Ectodermal cell (in vitro differentiated cells): ENCODE measurements at regions not wholly inside any gene's neighbourhood (a gene's known extent, or its start where the extent isn't known, plus 50 kb on each side); places are given as distances from the start of the nearest gene placed in this dataset.

Source experiments
- H3K27ac ChIP-seq: 2 replicates; pipeline ENCODE4 v1.7.0; 2013; ENCODE audit warnings: mild to moderate bottlenecking, low read depth, low read length; ENCODE audit not compliant: insufficient read depth, poor library complexity, severe bottlenecking
- H3K27me3 ChIP-seq: 2 replicates; pipeline ENCODE4 v1.7.0; 2013; ENCODE audit warnings: mild to moderate bottlenecking, low read length; ENCODE audit not compliant: insufficient read depth, control insufficient read depth, poor library complexity, severe bottlenecking
- H3K36me3 ChIP-seq: one replicate; pipeline ENCODE4 v1.7.0; 2013; ENCODE audit warnings: low read length; ENCODE audit not compliant: control insufficient read depth, insufficient read depth
- H3K4me1 ChIP-seq: one replicate; pipeline ENCODE4 v1.7.0; 2013; ENCODE audit warnings: low read length; ENCODE audit not compliant: control insufficient read depth, insufficient read depth
- H3K4me3 ChIP-seq: 2 replicates; pipeline ENCODE4 v1.7.0; 2013; ENCODE audit warnings: low read depth, low read length, control low read depth; ENCODE audit not compliant: insufficient read depth
- H3K9me3 ChIP-seq: 2 replicates; pipeline ENCODE4 v1.7.0; 2013; ENCODE audit warnings: mild to moderate bottlenecking, low read length, moderate library complexity; ENCODE audit not compliant: control insufficient read depth
- WGBS, 2 experiments: methylation state at CpG; one replicate each; pipeline ENCODE4 v1.1.7; 2013; ENCODE audit warnings: missing lambda C conversion rate in 2 of 2; 5-methylcytosine and 5-hydroxymethylcytosine counted together

GRCh38 chr22:48680601-48681000 lies 1147.1 kb downstream of the BRD1 start:
- Histone ChIP-seq H3K4me3 (no peak overlapping the region), H3K36me3 (no peaks in the 10 kb centered on the region), H3K27ac (no peak overlapping the region), H3K4me1 (no peaks in the 10 kb centered on the region), H3K9me3 (no peaks in the 10 kb centered on the region), H3K27me3 (no peaks in the 10 kb centered on the region)
- 79 to 81% methylated on average over 11 of the region's 11 CpGs for WGBS, 2 experiments

DNA sequence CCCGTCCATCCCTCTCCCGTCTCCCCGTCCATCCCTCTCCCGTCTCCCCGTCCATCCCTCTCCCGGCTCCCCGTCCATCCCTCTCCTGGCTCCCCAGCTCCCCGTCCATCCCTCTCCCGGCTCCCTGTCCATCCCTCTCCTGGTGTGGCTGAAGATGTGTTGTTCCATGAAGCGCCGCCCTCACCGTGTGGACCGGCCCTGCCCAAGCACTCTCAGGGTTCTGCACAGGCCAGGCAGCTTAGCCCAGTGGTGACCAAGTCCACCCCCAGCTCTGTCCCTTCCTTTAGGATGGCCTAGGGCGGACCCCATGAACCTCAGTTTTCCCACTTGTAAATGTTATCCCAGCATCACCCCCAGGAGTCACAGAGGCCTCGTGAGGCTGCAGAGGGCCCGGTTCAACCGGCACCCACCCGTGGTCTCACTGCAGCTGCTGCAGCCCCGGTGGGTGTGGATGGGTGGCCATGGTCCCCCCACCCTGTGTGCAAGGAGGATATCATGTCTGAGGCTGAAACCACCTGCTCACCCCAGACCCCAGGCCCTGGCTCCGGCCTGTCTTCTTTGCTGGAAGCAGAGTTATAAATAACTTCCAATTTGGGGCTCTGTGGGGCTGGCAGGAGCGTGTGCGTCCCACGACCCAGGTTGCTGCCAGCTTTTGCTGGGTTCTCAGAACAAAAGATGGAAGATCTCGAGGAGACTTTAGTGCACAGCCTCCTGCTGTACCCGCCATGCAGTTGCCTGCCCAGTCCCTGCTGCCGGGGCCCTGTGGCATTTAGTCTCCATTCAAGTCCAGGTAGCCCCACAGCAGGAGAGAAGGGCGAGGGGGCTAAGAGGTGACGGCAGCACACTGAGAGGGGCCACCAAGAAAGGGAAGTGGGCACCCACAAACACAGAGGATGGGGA lies 1147.8 kb downstream of the BRD1 start:
- Histone ChIP-seq H3K27ac (no peak overlapping the region), H3K27me3 (no peaks in the 10 kb centered on the region), H3K36me3 (no peaks in the 10 kb centered on the region), H3K9me3 (no peaks in the 10 kb centered on the region), H3K4me1 (no peaks in the 10 kb centered on the region), H3K4me3 (no peak overlapping the region)
- 84 to 85% methylated on average over 28 of the region's 28 CpGs for WGBS, 2 experiments

DNA sequence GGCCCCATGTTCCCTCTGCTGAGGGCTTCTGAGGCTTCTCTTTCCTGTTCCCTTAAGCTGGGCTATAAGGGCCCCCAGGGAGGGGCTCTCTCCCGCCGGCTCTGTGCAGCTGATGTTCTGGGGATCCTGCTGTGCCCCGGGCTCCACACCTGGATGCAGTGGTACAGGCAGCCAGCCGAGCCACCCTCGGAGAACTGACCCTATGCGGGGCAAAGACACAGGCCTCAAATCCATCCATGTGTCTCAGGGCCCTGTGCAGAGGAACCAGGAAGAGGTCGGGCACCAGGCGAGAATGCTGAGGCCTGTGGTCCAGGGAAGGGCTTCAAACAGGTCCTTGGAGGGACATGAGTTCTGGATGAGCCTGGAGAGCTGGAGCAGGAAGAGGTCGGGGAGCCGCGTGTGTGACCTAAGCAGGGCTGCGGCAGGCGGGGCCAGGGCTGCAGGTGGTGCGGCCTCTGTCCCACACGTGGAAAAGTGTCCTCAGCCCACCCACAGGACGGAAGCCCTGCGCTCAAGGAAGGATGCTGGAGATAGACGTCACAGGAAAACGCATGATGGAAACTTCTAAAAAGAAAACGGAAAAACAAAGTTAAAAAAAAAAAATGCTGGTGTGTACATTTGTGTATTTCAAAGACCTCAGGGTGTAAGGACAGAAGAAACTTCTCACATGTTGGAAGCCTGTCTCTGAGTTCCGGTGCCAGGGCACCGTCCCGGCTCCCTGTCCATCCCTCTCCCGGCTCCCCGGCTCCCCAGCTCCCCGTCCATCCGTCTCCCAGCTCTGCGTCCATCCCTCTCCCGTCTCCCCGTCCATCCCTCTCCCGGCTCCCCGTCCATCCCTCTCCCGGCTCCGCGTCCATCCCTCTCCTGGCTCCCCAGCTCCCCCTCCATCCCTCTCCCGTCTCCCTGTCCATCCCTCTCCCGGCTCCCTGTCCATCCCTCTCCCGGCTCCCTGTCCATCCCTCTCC lies 1149.2 kb downstream of the BRD1 start:
- no peaks in the 10 kb centered on the region for H3K27me3 ChIP-seq
- no peaks in the 10 kb centered on the region for H3K4me1 ChIP-seq
- H3K9me3 ChIP-seq, result no peaks in the 10 kb centered on the region
- H3K36me3 ChIP-seq, result no peaks in the 10 kb centered on the region
- 86 to 87% methylated on average over 38 of the region's 38 CpGs for WGBS, 2 experiments
- no peak overlapping the region for H3K27ac ChIP-seq
- no peak overlapping the region for H3K4me3 ChIP-seq

- WGBS, 2 experiments, result 95 to 96% methylated on average over 7 of the region's 7 CpGs
- Histone ChIP-seq H3K36me3 (no peaks in the 10 kb centered on the region), H3K27ac (no peak overlapping the region), H3K9me3 (no peaks in the 10 kb centered on the region), H3K4me3 (no peak overlapping the region), H3K27me3 (no peaks in the 10 kb centered on the region), H3K4me1 (no peaks in the 10 kb centered on the region)
Measured at GRCh38 chr22:48677621-48678020, 1150.1 kb downstream of the BRD1 start.

GRCh38 chr22:48677168-48677520 lies 1150.5 kb downstream of the BRD1 start:
- no peaks in the 10 kb centered on the region for H3K36me3 ChIP-seq
- no peaks in the 10 kb centered on the region for H3K4me1 ChIP-seq
- WGBS, 2 experiments, result 94% methylated on average over 17 of the region's 17 CpGs
- H3K27ac ChIP-seq, result no peak overlapping the region
- H3K4me3 ChIP-seq, result no peak overlapping the region
- no peaks in the 10 kb centered on the region for H3K27me3 ChIP-seq
- no peaks in the 10 kb centered on the region for H3K9me3 ChIP-seq

GRCh38 chr22:48676266-48677167 lies 1151.2 kb downstream of the BRD1 start:
- H3K27me3 ChIP-seq, result no peaks in the 10 kb centered on the region
- H3K36me3 ChIP-seq, result no peaks in the 10 kb centered on the region
- no peak overlapping the region for H3K27ac ChIP-seq
- H3K9me3 ChIP-seq, result no peaks in the 10 kb centered on the region
- WGBS, 2 experiments, result 92 to 94% methylated on average over 15 of the region's 15 CpGs
- H3K4me3 ChIP-seq, result no peak overlapping the region
- no peaks in the 10 kb centered on the region for H3K4me1 ChIP-seq

- Histone ChIP-seq H3K27me3 (no peaks in the 10 kb centered on the region), H3K4me1 (no peaks in the 10 kb centered on the region), H3K27ac (no peak overlapping the region), H3K36me3 (no peaks in the 10 kb centered on the region), H3K9me3 (no peaks in the 10 kb centered on the region), H3K4me3 (no peak overlapping the region)
- 97% methylated on average over 4 of the region's 4 CpGs for whole genome bisulfite sequencing, 2 experiments
Measured at GRCh38 chr22:48675830-48676145, 1151.9 kb downstream of the BRD1 start.

GRCh38 chr22:48675141-48675829 lies 1152.4 kb downstream of the BRD1 start:
- H3K4me3 ChIP-seq, result no peak overlapping the region
- H3K27me3 ChIP-seq, result no peaks in the 10 kb centered on the region
- H3K36me3 ChIP-seq, result no peaks in the 10 kb centered on the region
- WGBS, 2 experiments, result 92 to 93% methylated on average over 15 of the region's 15 CpGs
- H3K27ac ChIP-seq, result no peak overlapping the region
- H3K9me3 ChIP-seq, result no peaks in the 10 kb centered on the region
- H3K4me1 ChIP-seq, result no peaks in the 10 kb centered on the region

DNA sequence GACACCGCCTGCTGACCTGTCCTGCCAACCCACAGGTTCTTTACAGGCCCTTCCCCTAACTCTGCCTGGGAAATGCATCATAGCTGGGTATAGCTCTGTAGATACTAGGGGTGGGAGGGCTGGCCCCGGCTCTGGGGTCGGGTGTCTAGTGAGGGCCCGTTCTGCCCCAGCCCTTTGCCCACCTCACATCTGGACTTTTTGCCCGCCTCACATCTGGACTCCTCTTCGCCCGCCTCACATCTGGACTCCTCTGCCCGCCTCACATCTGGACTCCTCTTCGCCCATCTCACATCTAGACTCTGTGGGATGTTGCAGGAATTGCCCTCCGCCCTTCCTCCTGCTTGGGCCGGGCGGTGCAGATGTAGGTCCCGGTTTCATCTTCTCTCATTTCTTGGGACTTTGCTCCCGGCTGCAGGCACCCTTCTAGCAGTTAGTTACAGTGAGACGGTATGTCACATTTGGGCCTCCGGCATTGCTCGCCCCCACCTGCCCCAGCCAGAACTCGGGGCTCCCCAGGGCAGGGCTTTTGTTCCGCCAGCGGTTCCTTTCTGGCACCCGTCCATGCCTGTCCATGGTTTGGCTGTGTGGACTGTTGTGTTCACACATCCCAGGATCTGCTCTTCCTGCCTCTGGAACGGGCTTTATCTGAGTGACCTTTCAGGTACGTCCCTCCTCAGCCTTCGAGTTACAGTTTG lies 1153.7 kb downstream of the BRD1 start:
- H3K27me3 ChIP-seq, result no peaks in the 10 kb centered on the region
- H3K4me1 ChIP-seq, result no peaks in the 10 kb centered on the region
- H3K9me3 ChIP-seq, result no peaks in the 10 kb centered on the region
- 95% methylated on average over 24 of the region's 24 CpGs for whole genome bisulfite sequencing, 2 experiments
- H3K27ac ChIP-seq, result no peak overlapping the region
- H3K36me3 ChIP-seq, result no peaks in the 10 kb centered on the region
- no peak overlapping the region for H3K4me3 ChIP-seq
